ENCODE measurements at regions not wholly inside any gene's neighbourhood (a gene's known extent, or its start where the extent isn't known, plus 50 kb on each side); places are given as distances from the start of the nearest gene placed in this dataset.
A peak's percentile ranks its signal among the peaks of the same experiment; 100 is the strongest.
"Not testable (repeated sequence)": the region's sequence is repeated elsewhere in the genome, so short reads cannot be mapped to it uniquely, and the experiment has no call there.

DNA sequence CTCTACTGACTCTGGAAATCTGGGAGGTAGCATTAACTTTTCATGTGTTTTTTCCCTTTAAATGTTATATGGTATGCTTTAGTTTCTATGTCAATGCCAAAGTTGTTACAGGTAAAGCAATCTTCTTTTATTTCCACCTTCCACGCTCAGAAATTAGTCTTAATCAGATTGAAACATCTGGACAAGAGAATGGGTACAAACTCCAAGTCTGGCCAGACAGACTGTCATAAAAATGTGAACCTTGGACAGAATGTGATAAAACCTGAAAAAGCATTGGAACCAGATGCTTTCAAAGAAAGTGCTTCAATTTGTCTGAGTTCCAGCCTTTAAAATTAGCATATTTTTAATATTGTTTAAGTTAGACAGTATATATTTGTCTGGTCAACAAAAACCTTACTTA, 110.7 kb upstream of the P2RY1 start:
- no peak for DNase-seq

DNA sequence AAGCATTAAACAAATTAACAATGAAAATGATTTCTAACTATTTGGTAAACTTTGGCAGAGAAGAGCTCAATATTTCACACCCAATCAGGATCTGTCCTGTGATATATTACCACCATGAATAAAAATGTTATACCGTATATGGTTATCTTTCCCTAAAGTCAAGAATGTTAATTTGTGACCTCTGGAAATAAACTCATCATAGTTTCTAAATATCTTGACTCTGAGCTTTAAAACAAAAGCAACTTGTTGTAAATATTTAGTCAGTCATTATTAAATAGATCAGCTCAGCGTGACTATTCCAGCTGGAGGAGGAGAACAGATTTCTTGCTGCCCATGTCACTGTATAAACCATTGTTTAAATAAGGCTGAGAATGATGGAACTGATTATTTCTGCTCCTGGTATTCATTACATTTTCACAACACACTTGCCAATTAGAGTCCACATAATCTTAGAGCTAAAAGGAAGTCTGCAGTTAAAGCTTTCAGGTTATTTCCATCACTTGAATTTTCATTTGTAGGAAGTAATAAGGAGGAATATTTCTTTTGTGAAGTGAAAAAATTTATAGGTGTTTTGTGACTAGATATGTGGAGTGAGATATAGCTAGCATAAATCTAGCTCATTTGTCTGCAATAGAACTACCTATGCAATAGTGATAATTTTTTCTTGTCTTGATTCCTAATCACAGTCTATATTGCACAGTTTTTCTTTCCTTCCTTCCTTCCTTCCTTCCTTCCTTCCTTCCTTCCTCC, 106.5 kb upstream of the P2RY1 start:
- no peak for DNase-seq

- DNase-seq: no peak
Observed at GRCh38 chr3:152729906-152730305, 105.0 kb upstream of the P2RY1 start.

- no peak for DNase-seq
Observed at GRCh38 chr3:152731511-152731910, 103.4 kb upstream of the P2RY1 start.

GRCh38 chr3:152733584-152734119, 101.3 kb upstream of the P2RY1 start:
- no peak for DNase-seq

- peak; percentile 64 for DNase-seq
Observed at GRCh38 chr3:152737021-152737908, 97.7 kb upstream of the P2RY1 start.

DNA sequence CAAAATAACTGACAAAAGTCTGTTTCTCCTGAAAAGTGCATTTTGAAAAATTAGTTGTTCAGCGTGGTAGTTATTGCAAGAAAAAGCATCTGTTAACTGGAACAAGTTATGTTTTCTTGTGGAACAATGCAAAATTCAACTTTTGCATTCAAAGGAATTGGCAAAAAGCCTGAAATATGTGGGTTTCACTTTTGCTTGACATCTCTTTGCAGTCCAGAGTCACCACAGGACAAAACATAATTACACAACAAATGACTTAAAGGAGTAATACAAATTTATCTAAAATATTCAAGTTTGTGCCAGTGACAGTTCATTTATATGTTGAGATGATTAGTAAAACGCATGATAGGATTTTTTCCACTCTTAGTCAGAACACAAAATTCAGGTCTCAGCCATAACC, 96.3 kb upstream of the P2RY1 start:
- DNase-seq: no peak

- no peak for DNase-seq
Observed at GRCh38 chr3:152742368-152743347, 92.3 kb upstream of the P2RY1 start.

DNA sequence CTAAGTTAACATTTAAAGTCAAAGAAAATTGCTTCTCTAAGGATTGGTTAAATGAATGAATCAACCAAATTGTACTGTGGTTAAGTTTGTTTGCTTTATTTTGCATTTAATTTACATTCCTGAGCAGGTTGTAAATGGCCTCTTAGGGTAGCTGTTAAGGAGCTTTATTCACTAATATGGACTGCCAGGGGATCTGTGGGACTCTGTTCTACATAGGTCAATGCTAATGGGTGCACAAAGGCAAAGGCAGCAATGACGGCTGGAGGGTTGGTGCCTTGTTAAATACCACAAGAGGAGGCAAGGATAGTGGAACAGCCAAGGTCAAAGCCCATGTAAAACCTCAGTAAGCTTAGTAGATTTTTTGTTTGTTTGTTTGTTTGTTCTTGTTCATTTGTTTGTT, 89.3 kb upstream of the P2RY1 start:
- DNase-seq: no peak

DNA sequence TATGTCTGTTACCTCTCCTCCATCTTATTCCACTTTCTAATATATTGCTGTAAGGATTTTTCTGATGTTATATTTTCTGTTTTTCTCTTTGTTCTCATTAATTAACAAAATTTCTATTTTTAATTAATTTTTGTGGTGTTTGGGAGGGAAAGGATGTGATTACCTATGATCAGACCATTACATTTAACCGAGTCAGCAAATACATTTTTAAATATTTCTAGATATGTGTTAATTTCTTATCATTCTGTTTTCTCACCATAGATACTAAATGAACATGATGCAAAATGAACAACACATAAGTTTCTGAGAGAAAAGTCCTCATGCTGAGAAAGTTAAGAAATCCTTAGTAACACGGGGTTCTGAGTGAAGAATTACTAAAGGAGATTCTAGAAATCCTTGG, 80.6 kb upstream of the P2RY1 start:
- DNase-seq: no peak

GRCh38 chr3:152756807-152757206, 78.1 kb upstream of the P2RY1 start:
- DNase-seq: no peak

GRCh38 chr3:152760024-152760563, 74.8 kb upstream of the P2RY1 start:
- DNase-seq: no peak

DNA sequence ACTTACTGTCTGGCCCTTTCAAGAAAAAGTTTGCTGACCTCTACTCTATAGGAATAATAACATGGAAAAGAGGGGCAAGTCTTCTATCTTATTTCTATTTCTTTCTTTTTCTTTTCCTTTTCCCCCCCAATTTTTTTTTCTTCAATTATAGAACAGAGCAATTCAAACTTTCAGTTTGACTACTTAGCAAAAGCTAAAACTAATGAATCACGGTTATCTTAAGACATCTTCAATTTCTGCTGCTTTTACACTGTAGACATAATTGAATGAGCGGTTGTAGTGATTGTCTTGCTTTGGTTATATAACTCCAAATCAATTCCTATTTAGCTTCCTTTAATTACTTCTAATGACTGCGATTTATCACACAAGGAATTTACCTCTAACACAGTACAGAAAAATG, 74.3 kb upstream of the P2RY1 start:
- no peak for DNase-seq

GRCh38 chr3:152768478-152768877, 66.5 kb upstream of the P2RY1 start:
- no peak for DNase-seq

DNA sequence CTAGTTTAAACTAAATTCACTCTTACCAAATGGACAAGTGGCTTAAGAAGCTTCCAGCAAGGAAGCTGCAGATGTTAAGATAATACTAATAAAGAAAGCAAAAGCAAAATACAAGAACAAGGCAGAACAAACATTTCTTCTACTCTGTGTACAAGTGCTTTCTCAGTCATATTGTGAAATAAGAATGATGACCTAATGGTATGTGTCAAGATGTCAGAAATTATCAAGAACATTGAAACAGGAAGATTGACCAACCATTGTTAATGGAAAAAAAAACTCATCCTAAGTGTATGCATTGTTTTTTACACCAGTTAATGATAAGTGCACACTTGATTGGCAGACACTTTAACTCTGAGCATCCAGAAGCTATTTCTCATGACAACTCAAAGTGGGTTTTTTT, 65.4 kb upstream of the P2RY1 start:
- DNase-seq: peak; percentile 28

DNA sequence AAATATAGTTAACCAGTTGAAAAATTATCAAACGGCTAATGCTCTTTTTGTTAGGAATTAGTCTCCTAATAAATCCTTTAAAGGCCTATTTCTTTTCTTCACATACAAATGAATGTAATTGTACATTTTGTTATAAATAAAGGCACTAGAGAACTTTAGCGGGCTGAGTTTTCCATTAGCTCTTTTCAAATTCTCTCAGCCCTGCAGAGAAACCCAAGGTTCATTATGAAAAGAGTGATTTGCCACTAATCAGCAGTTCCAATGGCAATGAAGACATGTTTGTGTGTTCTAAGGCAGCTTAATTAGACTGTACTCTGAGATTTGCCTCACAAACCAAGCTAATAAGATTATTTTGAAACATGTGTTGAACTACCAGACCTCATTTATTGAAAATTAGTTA, 64.6 kb upstream of the P2RY1 start:
- no peak for DNase-seq

DNA sequence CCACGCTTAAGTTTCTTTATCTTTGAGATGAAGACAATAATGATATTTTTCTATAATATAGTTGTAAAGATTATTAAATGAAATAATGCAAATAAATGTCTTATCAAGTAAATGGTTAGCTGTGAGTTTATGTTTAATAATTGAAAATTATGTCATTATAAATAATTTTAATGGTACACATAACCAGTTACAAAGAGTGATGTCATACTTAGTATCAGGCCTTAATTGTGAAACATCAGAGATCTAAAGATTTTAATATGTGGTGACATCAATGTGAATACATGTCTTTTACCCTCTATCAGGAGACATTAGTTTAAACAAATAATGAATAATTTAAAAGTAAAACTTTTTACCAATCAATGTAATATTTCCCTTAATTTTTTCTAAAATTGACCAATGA, 63.8 kb upstream of the P2RY1 start:
- no peak for DNase-seq

GRCh38 chr3:152772674-152773225, 62.2 kb upstream of the P2RY1 start:
- no peak for DNase-seq

GRCh38 chr3:152773633-152774032, 61.3 kb upstream of the P2RY1 start:
- no peak for DNase-seq

GRCh38 chr3:152774230-152774629, 60.7 kb upstream of the P2RY1 start:
- not testable (repeated sequence) for DNase-seq

DNA sequence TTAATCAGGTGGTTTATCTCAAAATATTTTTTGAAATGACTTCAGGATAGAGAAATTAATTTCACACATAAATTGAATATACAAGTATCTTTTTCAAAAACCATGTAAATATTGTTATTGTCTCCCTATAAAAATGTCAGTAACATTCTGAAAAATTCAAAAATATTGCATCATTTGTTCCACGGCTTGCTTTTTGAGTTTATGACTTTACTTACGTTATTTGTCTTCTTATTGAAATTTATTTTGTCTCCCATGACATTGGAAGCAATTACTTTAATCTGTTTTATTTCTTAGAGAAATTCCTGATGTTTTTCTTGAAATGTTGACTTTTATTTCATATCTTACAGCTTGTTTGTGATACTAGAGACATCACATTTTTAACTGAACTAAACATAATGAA, 56.9 kb upstream of the P2RY1 start:
- no peak for DNase-seq

GRCh38 chr3:152779653-152780052, 55.3 kb upstream of the P2RY1 start:
- DNase-seq: no peak
